IMR-90 (cell line): ENCODE measurements at regions not wholly inside any gene's neighbourhood (a gene's known extent, or its start where the extent isn't known, plus 50 kb on each side); places are given as distances from the start of the nearest gene placed in this dataset.

Experiments used
- ATAC-seq: fragments of 200-7000 bp; cut with Tn5 transposase; 2 replicates; pipeline ENCODE4 v1.9.1; 2020; ENCODE audit warnings: low read depth, mild to moderate bottlenecking, moderate library complexity
- BruUV-seq: library from RNA; stranded (reverse); fragments of 400-500 nt; replicated peaks from 2 replicates; lab custom pipeline; 2021; lab: Mats Ljungman, UMichigan
- CTCF ChIA-PET: fragments of 300-600 bp; formaldehyde crosslinking; extraction: SDS; loops from one replicate; lab custom pipeline; 2021; ENCODE audit warnings: antibody characterized with exemption; lab: Yijun Ruan, JAX
- POLR2A ChIA-PET: fragments of 300-600 bp; sonication (Branson Sonifier 250); formaldehyde crosslinking; loops from one replicate; lab custom pipeline; 2022; ENCODE audit warnings: antibody characterized with exemption; ENCODE audit not compliant: unreplicated experiment; lab: Charles Lee
- DNase-seq: peaks from one replicate; pipeline ENCODE4 v3.0.0; 2013
- H2AFZ ChIP-seq: replicated peaks from 2 replicates; pipeline ENCODE3; 2013; ENCODE audit warnings: low read length, mild to moderate bottlenecking; ENCODE audit not compliant: poor library complexity
- H2AK5ac ChIP-seq: 2 replicates; pipeline ENCODE4 v1.6.1; 2013; ENCODE audit warnings: low read depth, low read length, inconsistent platforms
- H2AK9ac ChIP-seq: replicated peaks from 2 replicates; pipeline ENCODE3; 2013; ENCODE audit warnings: mild to moderate bottlenecking, low read depth, low read length, moderate library complexity; ENCODE audit not compliant: poor library complexity
- H2BK120ac ChIP-seq: 2 replicates; pipeline ENCODE4 v1.6.1; 2013; ENCODE audit warnings: low read depth, low read length, inconsistent platforms
- H2BK15ac ChIP-seq: 3 replicates; pipeline ENCODE4 v1.6.1; 2013; ENCODE audit warnings: low read depth, low read length, inconsistent platforms
- H2BK20ac ChIP-seq: 2 replicates; pipeline ENCODE4 v1.6.1; 2013; ENCODE audit warnings: low read depth, mild to moderate bottlenecking, inconsistent platforms, low read length, moderate library complexity
- H2BK5ac ChIP-seq: 2 replicates; pipeline ENCODE4 v1.6.1; 2013; ENCODE audit warnings: mild to moderate bottlenecking, low read depth, low read length, inconsistent platforms; ENCODE audit not compliant: poor library complexity, severe bottlenecking
- H3K14ac ChIP-seq: replicated peaks from 2 replicates; pipeline ENCODE4 v1.6.1; 2013; ENCODE audit warnings: low read depth, low read length, inconsistent platforms
- H3K18ac ChIP-seq: 2 replicates; pipeline ENCODE4 v1.6.1; 2013; ENCODE audit warnings: low read depth, low read length, control low read depth
- H3K23ac ChIP-seq: 2 replicates; pipeline ENCODE4 v1.6.1; 2013; ENCODE audit warnings: low read depth, low read length, inconsistent platforms
- H3K27ac ChIP-seq: 2 replicates; pipeline ENCODE4 v1.5.1; 2013; ENCODE audit warnings: mild to moderate bottlenecking, control low read depth, low read length; ENCODE audit not compliant: insufficient read depth
- H3K27me3 ChIP-seq: 2 replicates; pipeline ENCODE4 v1.6.1; 2013; ENCODE audit warnings: low read length; ENCODE audit not compliant: control insufficient read depth, insufficient read depth
- H3K36me3 ChIP-seq: 2 replicates; pipeline ENCODE4 v1.6.1; 2013; ENCODE audit warnings: low read length, mixed read lengths; ENCODE audit not compliant: control insufficient read depth, insufficient read depth
- H3K4ac ChIP-seq: 2 replicates; pipeline ENCODE4 v1.6.1; 2013; ENCODE audit warnings: low read depth, low read length, inconsistent platforms
- H3K4me1 ChIP-seq: 2 replicates; pipeline ENCODE4 v1.6.1; 2013; ENCODE audit warnings: low read length, mixed read lengths; ENCODE audit not compliant: control insufficient read depth, insufficient read depth
- H3K4me2 ChIP-seq: 2 replicates; pipeline ENCODE4 v1.6.1; 2013; ENCODE audit warnings: low read depth, mild to moderate bottlenecking, control low read depth, low read length, moderate library complexity
- H3K4me3 ChIP-seq: 2 replicates; pipeline ENCODE4 v1.5.1; 2013; ENCODE audit warnings: low read depth, mild to moderate bottlenecking, control low read depth, low read length, moderate library complexity; ENCODE audit not compliant: insufficient read depth
- H3K56ac ChIP-seq: 2 replicates; pipeline ENCODE4 v1.6.1; 2013; ENCODE audit warnings: low read length, inconsistent platforms; ENCODE audit not compliant: insufficient read depth; ENCODE audit errors: extremely low read depth
- H3K79me1 ChIP-seq, 2 experiments: 2 replicates each; pipeline ENCODE4 v1.6.1; 2013; ENCODE audit warnings: low read length in 2 of 2, inconsistent platforms in 1 of 2, low read depth in 1 of 2
- H3K9ac ChIP-seq: 2 replicates; pipeline ENCODE4 v1.6.1; 2013; ENCODE audit warnings: low read depth, low read length, control low read depth
- H3K9me1 ChIP-seq: 2 replicates; pipeline ENCODE4 v1.6.1; 2013; ENCODE audit warnings: low read length, inconsistent platforms; ENCODE audit not compliant: insufficient read depth
- H3K9me3 ChIP-seq: 2 replicates; pipeline ENCODE4 v1.6.1; 2013; ENCODE audit warnings: low read length; ENCODE audit not compliant: control insufficient read depth, insufficient read depth
- H4K20me1 ChIP-seq: 2 replicates; pipeline ENCODE4 v1.6.1; 2013; ENCODE audit warnings: low read length, inconsistent platforms; ENCODE audit not compliant: insufficient read depth
- H4K5ac ChIP-seq: 2 replicates; pipeline ENCODE4 v1.6.1; 2013; ENCODE audit warnings: mild to moderate bottlenecking, low read depth, low read length, control low read depth
- H4K8ac ChIP-seq, 2 experiments: 2 replicates each; pipeline ENCODE4 v1.6.1; 2013; ENCODE audit warnings: low read depth in 2 of 2, low read length in 2 of 2, control low read depth in 1 of 2, inconsistent platforms in 1 of 2
- H4K91ac ChIP-seq: 2 replicates; pipeline ENCODE4 v1.6.1; 2013; ENCODE audit warnings: low read depth, low read length, inconsistent platforms; ENCODE audit not compliant: insufficient read depth
- BHLHE40 ChIP-seq: fragments of 150-350 bp; IDR thresholded peaks from 2 replicates; pipeline ENCODE4 v1.6.1; 2016; ENCODE audit warnings: mild to moderate bottlenecking, low read depth, low read length
- CHD1 ChIP-seq: IDR thresholded peaks from 2 replicates; pipeline ENCODE4 v1.6.1; 2012; ENCODE audit warnings: low read depth, low read length, improper control_type of control experiment
- POLR2A ChIP-seq: IDR thresholded peaks from 2 replicates; pipeline ENCODE4 v1.6.1; 2012; ENCODE audit warnings: mild to moderate bottlenecking, low read depth, low read length
- RAD21 ChIP-seq: IDR thresholded peaks from 2 replicates; pipeline ENCODE4 v1.6.1; 2012; ENCODE audit warnings: low read length, improper control_type of control experiment
- WGBS, 2 experiments: methylation state at CpG; one replicate each; pipeline versions ENCODE4 v1.1.5 to v1.1.7; 2013; ENCODE audit warnings: missing lambda C conversion rate in 2 of 2; ENCODE audit not compliant: insufficient read length in 1 of 2; ENCODE audit errors: extremely low coverage in 2 of 2; 5-methylcytosine and 5-hydroxymethylcytosine counted together
- dilution Hi-C: fragments of 300-500 bp; cut with HindIII; formaldehyde crosslinking; loops from one replicate; pipeline ENCODE4 v1.14.3; 2018; ENCODE audit warnings: low sequenced_read_pairs; ENCODE audit not compliant: unreplicated experiment
- in situ Hi-C: fragments of 300-500 bp; cut with MboI; formaldehyde crosslinking; loops from 3 replicates; pipeline ENCODE4 v1.14.3; 2019; ENCODE audit warnings: low sequenced_read_pairs, inconsistent platforms, mixed read lengths
- intact Hi-C: fragments of 100-400 bp; cut with micrococcal nuclease; formaldehyde crosslinking; loops from 2 replicates; pipeline ENCODE4 v1.10.0; 2022

- no peak overlapping the region for H2BK15ac ChIP-seq
- H4K5ac ChIP-seq, result no peak overlapping the region
- H3K27ac ChIP-seq, result no peak overlapping the region
- no peak overlapping the region for H3K4me3 ChIP-seq
- H2AK5ac ChIP-seq, result no peak overlapping the region
- intact Hi-C loops (no loop called here), dilution Hi-C loops (no loop called here), in situ Hi-C loops (no loop called here)
- H3K9ac ChIP-seq, result no peak overlapping the region
- peaks cover 3% of the 10 kb centered on the region; the same call in 1 of the 2 replicates for H3K9me1 ChIP-seq
- no peak overlapping the region for H2BK5ac ChIP-seq
- ATAC-seq (no peak), DNase-seq (no peak)
- no peak overlapping the region for H3K14ac ChIP-seq
- H3K4me1 ChIP-seq, result peaks cover 3% of the 10 kb centered on the region
- H2AK9ac ChIP-seq, result no peak overlapping the region
- H3K4me2 ChIP-seq, result no peak overlapping the region
- H3K23ac ChIP-seq, result no peak overlapping the region
- no CpG with 5 or more reads among the region's 5 CpGs for WGBS, 2 experiments
- no peaks in the 10 kb centered on the region for H3K79me1 ChIP-seq
- H3K18ac ChIP-seq, result no peak overlapping the region
- H3K27me3 ChIP-seq, result peaks cover 17% of the 10 kb centered on the region
- BruUV-seq, result no TSS peak
- no peaks in the 10 kb centered on the region for H3K36me3 ChIP-seq
- H4K8ac ChIP-seq, result no peak overlapping the region
- no peak overlapping the region for H3K56ac ChIP-seq
- H2BK20ac ChIP-seq, result no peak overlapping the region
- H4K91ac ChIP-seq, result no peak overlapping the region
- TF ChIP-seq RAD21 (no peak), CHD1 (no peak), POLR2A (no peak), BHLHE40 (no peak)
- no peak overlapping the region for H2BK120ac ChIP-seq
- no peak overlapping the region for H2AFZ ChIP-seq
- H4K20me1 ChIP-seq, result no peaks in the 10 kb centered on the region
- CTCF ChIA-PET, result no interaction called here
- POLR2A ChIA-PET, result no interaction called here
- H3K4ac ChIP-seq, result no peak overlapping the region
- H3K9me3 ChIP-seq, result no peaks in the 10 kb centered on the region
Measured at GRCh38 chr5:74321326-74321725, 319.2 kb downstream of the ENC1 start.
